ENCODE measurements at regions not wholly inside any gene's neighbourhood (a gene's known extent, or its start where the extent isn't known, plus 50 kb on each side); places are given as distances from the start of the nearest gene placed in this dataset.
"Not testable (repeated sequence)": the region's sequence is repeated elsewhere in the genome, so short reads cannot be mapped to it uniquely, and the experiment has no call there.

- DNase-seq (ENCODE audit: low read depth in 2 of 3, low spot score in 2 of 3): not testable (repeated sequence)
These were observed 75.3 kb downstream of the BARX1 start for GRCh38 chr9:93879662-93880407.

DNA sequence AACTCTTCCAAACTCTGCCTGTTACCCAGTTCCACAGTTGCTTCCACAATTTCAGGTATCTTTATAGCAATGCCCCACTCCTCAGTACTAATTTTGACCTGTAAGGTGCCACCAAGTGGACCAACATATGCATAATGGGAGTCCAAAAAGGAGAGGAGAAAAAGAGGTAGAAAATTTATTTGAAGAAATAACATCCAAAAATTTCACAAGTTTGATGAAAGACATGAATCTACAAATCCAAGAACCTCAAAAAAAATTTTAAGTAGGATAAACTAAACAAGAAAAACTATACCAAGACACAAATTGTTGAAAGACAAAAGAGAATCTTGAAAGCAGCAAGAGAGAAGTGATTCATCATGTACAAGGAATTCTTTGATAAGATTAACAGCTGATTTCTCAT is 79.8 kb downstream of the BARX1 start:
- DNase-seq (ENCODE audit: low read depth in 2 of 3, low spot score in 2 of 3): no peak

DNA sequence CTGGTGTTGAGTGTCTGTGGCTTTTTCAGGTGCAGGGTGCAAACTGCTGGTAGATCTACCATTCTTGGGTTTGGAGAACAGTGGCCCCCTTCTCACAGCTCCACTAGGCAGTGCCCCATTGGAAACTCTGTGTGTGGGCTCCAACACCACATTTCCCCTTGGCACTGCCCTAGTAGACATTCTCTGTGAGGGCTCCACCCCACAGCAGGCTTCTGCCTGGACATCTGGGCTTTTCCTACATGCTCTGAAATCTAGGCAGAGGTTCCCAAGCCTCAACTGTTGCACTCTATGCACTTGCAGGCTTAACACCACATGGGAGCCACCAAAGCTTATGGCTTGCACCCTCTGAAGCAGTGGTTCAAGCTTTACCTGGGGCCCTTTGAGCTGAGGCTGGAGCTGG is 80.9 kb downstream of the BARX1 start:
- no peak for DNase-seq (ENCODE audit: low read depth in 2 of 3, low spot score in 2 of 3)

DNA sequence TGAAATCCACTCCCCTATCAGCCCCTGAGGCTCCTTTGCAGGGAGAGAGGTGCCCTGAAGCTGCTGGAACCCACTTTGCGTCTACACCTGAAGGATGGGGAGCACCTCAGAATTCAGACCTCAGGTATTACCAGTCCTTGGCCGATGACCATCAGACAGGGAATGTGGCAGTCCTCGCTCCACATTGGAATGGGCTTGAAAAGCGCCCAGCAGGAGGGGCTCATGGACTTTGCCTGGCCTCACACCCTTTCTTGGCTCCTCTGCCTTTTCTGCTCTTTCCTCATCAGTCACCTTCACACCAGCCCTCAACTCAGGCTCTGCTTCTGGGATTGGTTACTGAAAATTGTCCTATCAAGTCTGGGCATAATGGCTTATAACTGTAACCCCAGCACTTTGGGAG is 83.9 kb downstream of the BARX1 start:
- no peak for DNase-seq (ENCODE audit: low read depth in 2 of 3, low spot score in 2 of 3)

GRCh38 chr9:93869863-93870262 is 85.3 kb downstream of the BARX1 start:
- no peak for DNase-seq (ENCODE audit: low read depth in 2 of 3, low spot score in 2 of 3)

DNA sequence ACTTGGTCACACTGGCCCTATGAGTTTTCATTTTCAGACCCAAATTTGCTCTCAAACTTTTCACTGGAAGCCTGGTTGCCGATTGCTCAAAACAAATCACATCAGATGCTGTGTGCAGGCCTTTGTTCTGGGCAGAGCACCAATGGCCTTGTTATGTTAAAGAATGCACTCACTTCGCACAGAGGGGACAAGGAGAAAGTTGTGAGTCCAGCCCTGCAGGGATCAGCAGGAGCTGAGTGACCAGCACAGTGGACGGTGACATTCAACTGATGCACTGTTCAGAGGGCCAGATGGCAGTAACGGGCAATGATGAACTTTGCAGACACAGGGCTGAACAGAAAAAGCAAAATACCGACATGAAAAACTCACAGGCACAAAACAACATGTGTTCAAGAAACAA is 86.1 kb downstream of the BARX1 start:
- no peak for DNase-seq (ENCODE audit: low read depth in 2 of 3, low spot score in 2 of 3)

DNA sequence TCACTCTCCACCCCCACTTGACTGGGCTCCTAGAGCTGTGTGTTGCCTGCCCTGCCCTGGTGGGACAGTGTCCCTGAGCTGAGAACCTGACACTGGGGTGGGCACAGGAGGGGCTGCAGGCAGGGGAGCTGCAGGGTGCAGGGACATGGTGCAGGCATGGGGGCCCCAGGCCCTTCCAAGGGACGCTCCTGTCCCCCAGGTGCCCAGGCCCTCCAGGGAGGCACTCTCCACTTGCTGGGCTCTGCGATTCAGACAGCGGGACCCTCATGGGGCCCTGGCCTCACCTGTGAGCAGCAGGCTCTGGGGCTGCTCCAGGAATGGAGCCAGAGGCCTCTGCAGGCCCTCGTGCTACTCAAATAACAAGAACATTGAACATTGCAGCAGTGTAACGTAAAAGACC is 89.4 kb downstream of the BARX1 start:
- no peak for DNase-seq (ENCODE audit: low read depth in 2 of 3, low spot score in 2 of 3)

DNA sequence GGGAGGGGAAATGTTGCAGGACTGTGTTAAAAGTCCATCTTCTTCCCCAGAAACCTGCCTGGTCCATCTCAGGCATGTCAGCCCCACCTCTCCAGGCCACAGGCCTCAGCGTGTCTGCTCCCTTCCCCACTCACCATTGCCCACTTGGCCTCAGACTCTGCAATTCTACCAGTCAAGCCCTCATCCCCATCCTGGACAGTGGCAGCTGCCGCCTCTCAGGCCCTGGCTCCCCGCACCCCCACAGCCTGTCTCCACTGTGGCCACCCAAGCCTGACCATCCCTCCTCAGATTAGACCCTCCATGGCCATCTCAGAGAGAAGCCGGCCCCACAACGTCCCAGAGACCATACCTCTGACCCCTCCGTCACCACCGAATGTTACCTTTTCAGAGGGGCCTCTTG is 89.9 kb downstream of the BARX1 start:
- no peak for DNase-seq (ENCODE audit: low read depth in 2 of 3, low spot score in 2 of 3)

DNA sequence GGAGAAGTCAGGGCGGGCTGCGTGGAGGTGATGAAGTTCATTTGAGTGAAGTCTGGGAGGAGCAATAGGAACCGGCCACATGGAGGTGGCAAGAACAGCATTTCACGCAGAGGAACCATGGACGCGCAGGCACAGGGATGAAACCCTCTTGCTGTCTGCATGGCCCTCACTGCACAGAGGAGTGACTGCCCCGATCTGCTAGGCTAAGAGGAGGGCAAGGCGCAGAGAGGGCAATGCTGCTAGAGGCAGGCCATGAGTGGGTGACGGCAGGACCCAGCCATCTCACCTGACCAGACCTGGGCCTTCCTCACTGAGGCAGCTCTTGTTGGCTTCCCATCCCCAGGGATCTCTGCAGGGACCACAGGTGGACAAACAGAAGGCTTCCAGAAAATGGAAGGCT is 90.3 kb downstream of the BARX1 start:
- DNase-seq (ENCODE audit: low read depth in 2 of 3, low spot score in 2 of 3): no peak

GRCh38 chr9:93864032-93864431 is 91.1 kb downstream of the BARX1 start:
- DNase-seq (ENCODE audit: low read depth in 2 of 3, low spot score in 2 of 3): no peak

GRCh38 chr9:93862877-93863545 is 92.1 kb downstream of the BARX1 start:
- DNase-seq (ENCODE audit: low read depth in 2 of 3, low spot score in 2 of 3): no peak

GRCh38 chr9:93861736-93862358 is 93.3 kb downstream of the BARX1 start:
- no peak for DNase-seq (ENCODE audit: low read depth in 2 of 3, low spot score in 2 of 3)

DNA sequence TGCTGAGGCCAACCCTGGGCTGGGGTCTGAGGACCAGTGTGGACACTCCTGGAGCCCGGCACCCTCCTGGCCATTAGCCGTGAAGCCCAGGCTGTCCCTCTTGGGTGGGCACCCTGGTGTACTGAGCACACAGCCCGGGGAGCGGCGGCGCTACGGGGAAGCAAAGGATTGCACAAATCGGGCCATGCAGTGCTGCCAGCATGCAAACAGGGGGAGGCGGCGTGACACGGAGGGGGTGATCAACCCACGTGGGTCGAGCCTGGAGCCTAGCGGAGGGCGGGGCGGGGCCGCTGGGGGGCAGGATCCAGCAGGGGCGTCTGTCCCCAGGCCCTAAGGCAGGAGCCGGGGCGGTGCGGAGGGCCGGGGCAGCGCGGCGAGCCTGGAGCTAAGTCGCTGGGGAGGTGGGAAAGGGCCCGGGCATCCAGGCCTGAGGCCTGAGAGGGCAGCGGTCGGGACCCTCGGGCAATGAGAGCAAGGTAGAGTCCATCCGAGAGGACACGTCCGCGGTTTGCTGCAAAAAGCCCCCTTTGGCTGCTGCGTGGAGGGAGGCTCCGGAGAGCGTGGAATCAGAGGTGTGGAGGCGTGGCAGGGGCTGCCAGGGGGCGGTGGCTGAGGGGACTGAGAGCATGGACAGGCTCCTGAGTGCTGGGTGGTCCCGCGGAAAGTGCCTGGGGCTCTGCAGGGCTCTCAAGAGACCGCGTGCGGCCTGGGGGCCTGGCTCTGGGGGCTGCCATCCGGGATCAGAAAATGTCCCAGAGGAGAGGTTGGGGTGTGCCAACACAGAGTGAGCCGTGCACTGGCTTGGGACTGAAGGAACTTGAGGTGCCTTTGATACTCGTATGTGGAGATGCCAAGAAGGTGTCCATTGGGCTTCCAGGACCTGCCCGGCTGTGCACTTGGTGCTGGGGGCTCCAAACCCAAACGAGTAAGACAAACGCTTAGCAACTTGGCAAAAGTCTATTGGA is 94.2 kb downstream of the BARX1 start:
- DNase-seq (ENCODE audit: low read depth in 2 of 3, low spot score in 2 of 3): no peak

DNA sequence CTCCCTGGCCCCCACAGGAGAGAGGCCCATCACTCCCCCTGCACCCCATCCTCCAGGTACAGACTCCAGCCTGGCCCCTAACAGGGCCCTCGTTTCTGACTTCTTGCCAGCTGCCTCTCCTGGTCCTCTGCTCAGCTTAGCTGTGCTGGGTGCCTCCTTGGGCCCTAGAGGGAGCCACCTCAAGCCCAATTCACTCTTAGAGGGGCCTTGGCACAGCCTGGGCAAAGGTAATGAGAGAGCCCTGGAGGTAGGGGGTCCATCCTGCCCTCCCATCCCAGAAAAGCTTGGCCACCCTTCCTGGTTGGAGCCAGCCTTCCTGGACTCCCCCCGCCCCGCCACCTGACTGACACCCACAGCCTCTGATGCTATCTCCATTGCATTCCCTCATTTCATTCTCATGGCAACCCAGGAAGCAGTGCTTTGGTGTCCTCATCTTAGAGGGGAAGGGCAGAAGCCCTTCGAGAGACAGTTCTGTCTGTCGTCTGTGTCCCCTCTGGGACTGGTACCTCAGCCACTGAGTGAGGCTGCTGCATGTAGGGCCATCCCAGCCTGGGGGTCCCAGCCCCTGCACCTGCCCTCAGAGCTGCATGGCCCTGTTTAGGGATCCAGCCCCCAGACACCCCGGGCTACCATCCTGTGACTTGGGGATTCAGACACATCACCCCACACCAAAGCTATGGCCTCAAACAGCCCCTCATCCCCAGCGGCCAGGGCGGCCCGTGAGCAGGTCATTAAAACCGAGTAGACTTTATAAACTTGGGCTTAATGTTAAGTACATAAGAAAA is 95.5 kb downstream of the BARX1 start:
- no peak for DNase-seq (ENCODE audit: low read depth in 2 of 3, low spot score in 2 of 3)

DNA sequence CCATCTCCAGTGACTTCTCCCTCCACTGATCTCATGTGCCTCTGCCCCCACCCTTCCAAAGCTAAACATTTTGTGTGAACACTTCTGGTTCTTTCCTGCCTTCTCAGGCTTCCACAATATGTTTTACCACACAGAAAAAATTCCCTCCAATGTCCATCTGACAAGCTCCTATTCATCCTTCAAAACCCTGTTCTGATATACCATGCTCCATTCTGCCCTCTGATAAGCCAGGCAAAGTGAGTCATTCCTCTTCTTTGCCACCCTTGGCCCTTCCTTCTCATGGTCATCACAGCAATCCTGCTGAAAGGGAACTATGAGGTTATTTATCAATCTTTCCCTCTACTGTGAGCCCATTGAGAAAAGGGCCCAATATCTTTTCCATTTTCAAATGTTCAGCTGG is 97.6 kb downstream of the BARX1 start:
- no peak for DNase-seq (ENCODE audit: low read depth in 2 of 3, low spot score in 2 of 3)

DNA sequence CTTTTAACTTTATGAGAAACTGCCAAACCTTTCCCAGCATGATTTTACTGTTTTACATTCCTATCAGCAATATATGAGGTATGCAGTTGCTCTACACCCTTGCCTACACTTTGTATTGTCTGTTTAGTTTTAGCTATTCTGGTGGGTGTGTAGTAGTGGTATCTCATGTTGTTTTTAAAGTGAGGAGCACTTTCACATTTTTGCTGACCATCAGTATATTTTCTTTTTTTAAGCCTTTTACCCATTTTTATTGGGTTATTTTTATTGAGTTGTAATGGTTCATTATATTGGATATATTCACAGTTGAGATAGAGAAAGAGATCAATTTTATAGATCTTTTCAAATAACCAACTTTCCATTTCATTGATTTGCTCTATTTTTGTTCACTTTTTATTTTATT is 102.4 kb downstream of the BARX1 start:
- DNase-seq (ENCODE audit: low read depth in 2 of 3, low spot score in 2 of 3): no peak

DNA sequence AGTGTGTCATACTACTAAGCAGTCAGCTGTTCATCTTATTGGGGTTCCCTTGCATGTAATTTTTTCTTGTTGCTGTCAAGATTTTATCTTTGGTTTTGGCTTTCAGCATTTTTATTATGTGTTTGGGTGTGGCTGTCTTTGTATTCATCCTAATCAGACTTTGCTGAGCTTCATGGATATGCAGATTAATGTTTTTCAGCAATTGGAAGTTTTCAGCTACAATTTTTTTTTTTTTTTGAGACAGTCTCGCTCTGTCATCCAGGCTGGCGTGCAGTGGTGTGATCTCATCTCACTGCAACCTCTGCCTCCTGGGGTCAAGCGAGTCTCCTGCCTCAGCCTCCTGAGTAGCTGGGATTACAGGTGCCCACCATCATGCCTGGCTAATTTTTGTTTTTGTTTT is 108.8 kb downstream of the BARX1 start:
- no peak for DNase-seq (ENCODE audit: low read depth in 2 of 3, low spot score in 2 of 3)

DNA sequence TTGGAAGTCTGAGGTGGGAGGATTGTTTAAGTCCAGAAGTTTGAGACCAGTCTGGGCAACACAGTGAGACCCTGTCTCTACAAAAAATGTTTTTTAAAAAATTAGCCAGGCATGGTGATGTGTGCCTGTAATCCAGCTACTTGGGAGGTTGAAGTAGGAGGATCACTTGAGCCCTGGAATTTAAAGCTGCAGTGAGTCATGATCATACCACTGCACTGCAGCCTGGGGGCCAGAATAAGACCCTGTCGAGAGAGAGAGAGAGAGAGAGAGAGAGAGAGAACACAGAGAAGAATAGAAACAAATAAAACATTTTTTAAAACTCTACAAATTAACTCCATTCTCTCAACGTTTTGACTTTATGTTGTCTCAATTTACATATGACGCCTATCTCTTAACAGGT is 111.8 kb downstream of the BARX1 start:
- no peak for DNase-seq (ENCODE audit: low read depth in 2 of 3, low spot score in 2 of 3)

- no peak for DNase-seq (ENCODE audit: low read depth in 2 of 3, low spot score in 2 of 3)
These were observed 124.5 kb downstream of the BARX1 start for GRCh38 chr9:93830606-93831005.

GRCh38 chr9:93830012-93830596 is 125.1 kb downstream of the BARX1 start:
- no peak for DNase-seq (ENCODE audit: low read depth in 2 of 3, low spot score in 2 of 3)

Measured in activated CD8-positive, alpha-beta memory T cell treated with anti-CD3 and anti-CD28 coated beads for 48 hours (primary cell).